HG03066 (cell line): ENCODE measurements at regions not wholly inside any gene's neighbourhood (a gene's known extent, or its start where the extent isn't known, plus 50 kb on each side); places are given as distances from the start of the nearest gene placed in this dataset.
"Not testable (repeated sequence)": the region's sequence is repeated elsewhere in the genome, so short reads cannot be mapped to it uniquely, and the experiment has no call there.

Experiments used
- ATAC-seq: cut with Tn5 transposase; IDR thresholded peaks from one replicate; pipeline ENCODE4 v1.9.1; 2021; ENCODE audit warnings: low read depth; ENCODE audit not compliant: unreplicated experiment

DNA sequence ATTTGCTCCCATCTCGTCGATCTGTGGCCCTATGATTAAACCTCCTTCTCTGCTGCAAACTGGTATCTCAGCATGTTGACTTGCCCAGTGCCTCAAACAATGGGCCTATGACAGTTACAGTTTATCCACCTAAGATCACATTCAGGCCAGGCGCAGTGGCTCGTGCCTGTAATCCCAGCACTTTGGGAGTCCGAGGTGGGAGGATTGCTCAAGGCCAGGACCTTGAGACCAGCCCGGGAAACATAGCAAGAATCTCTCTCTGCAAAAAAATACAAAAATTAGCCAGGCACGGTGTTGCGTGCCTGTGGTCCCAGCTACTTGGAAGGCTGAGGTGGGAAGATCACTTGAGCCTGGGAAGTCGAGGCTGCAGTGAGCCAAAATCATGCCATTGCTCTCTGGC is 79.8 kb upstream of the ADGRL1 start:
- ATAC-seq = not testable (repeated sequence)

DNA sequence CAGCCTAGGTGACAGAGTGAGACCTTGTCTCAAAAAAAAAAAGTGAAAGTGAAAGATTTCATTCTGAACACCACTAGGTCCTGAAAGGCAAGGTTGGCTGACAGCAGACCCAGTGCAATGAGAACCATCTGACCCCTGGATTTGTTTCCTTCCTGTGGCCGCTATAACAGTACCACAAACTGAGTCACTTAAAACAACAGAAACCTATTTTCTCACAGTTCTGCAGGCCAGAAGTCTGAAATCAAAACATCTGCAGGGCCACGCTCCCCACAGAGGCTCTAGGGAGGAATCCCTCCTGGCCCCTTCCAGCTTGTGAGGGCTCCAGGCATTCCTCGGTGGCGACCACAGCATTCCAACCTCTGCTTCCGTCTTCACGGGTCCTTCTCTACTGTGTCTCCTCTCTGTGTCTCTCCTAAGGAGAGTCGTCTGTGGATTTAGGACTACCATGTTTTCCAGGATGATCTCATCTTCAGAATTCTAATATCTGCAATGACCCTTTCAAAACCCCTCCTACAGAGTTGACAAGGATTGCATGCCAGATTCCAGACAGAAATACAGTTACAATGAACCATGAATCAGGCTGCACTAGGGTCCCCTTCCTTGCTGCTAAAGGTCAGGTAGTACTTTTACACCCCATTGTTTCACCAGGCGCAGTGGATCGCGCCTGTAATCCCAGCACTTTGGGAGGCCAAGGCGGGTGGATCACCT is 78.0 kb upstream of the ADGRL1 start:
- peak; percentile 89 for ATAC-seq

DNA sequence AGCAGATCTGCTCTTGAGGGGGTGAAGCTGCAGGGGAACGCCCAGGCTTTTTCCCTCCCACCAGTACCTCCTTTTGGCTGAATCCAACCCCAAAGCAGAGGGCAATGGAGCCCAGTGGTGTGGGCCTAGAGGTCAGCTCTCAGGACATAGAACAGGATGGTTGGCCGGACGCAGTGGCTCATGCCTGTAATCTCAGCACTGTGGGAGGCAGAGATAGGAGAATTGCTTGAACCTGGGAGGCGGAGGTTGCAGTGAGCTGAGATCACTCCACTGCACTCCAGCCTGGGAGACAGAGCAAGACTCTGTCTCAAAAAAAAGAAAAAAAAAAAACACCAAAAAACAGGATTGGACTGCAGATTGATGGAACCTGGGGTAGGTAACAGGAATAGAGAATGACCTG is 73.3 kb upstream of the ADGRL1 start:
- ATAC-seq = not testable (repeated sequence)

DNA sequence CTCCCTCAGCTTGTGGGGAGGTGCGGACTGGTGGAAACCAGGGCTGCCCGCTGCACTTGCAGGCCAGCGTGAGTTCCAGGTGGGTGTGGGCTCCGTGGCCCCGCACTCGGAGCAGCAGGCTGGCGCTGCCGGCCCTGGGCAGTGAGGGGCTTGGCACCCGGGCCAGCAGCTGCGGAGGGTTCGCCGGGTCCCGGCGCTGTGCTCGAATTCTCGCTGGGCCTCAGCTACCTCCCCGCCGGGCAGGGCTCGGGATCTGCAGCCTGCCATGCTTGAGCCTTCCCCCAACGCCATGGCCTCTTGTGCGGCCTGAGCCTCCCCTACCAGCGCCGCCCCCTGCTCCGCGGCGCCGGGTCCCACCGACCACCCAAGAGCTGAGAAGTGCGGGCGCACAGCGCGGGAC is 71.6 kb upstream of the ADGRL1 start:
- no peak for ATAC-seq

DNA sequence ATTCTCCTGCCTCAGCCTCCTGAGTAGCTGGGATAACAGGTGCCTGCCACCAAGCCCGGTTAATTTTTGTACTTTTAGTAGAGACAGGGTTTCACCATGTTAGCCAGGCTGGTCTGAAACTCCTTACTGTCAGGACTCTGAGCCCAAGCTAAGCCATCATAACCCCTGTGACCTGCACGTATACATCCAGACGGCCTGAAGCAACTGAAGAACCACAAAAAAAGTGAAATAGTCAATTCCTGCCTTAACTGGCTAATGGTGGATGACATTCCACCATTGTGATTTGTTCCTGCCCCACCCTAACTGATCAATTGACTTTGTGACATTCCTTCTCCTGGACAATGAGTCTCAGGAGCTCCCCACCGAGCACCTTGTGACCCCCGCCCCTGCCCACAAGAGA is 69.9 kb upstream of the ADGRL1 start:
- ATAC-seq = not testable (repeated sequence)

DNA sequence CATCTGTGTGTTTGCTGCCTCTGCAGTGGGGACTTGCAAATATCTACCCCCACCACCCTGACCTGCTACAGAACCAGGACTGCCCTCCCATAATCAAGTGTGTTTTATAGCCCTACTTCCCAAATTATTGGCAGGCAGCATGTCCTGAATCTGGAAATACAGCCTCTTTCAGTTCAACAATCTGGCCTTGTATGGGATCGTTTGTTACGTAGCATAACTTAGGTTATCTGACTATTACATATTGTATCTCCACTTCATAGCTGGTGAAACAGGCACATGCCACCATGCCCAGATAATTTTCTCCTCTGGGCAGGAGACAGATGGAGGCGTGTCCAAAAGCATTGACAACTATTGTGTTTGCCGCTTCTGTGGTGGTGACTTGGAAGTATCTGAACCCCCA is 66.7 kb upstream of the ADGRL1 start:
- ATAC-seq = no peak

DNA sequence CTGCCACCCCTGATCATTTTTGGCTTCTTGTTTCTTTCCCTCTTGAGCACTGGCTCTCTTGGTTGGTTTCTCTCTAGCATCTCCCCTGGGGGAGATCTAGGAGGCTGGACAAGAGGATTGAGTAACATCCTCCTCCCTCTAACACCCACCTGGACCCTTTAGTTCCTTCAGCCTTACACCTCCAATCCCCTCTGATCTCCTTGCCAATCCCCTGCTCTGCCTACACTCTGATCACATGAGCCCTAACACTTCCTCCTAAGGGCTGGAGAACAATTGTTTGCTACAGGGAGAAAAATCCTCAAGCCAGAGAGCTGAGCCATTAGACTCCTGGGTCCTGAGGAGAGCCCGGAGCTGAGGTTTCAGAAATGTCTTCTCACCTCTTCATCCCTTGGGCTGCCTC is 65.9 kb upstream of the ADGRL1 start:
- ATAC-seq = no peak

DNA sequence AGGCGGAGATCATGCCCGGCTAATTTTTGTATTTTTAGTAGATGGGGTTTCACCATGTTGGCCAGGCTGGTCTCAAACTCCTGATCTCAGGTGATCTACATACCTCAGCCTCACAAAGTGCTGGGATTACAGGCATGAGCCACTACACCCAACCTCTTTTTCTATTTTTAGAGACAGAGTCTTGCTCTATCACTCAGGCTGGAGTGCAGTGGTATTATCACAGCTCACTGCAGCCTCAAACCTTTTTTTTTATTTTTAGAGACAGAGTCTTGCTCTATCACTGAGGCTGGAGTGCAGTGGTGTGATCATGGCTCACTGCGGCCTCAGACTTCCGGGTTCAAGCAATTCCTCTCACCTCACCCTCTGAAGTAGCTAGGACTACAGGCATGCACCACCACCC is 64.6 kb upstream of the ADGRL1 start:
- ATAC-seq = not testable (repeated sequence)

DNA sequence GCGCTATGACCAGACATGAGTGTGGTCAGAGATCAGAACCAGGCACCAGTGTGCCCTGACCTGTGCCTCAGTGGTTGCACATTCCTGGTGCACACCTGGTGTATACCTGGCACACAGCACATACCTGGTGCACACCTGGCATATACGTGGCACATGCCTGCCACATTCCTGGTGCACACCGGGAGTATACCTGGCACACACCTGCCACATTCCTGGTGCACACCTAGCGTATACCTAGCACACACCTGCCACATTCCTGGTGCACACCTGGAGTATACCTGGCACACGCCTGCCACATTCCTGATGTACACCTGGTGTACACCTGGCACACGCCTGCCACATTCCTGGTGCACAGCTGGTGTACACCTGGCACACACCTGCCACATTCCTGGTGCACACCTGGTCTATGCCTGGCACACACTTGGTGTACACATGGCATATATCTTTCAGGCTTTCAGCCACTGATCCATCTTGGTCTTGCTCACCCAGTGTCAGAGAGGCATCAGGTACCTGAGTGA is 61.3 kb upstream of the ADGRL1 start:
- no peak for ATAC-seq

DNA sequence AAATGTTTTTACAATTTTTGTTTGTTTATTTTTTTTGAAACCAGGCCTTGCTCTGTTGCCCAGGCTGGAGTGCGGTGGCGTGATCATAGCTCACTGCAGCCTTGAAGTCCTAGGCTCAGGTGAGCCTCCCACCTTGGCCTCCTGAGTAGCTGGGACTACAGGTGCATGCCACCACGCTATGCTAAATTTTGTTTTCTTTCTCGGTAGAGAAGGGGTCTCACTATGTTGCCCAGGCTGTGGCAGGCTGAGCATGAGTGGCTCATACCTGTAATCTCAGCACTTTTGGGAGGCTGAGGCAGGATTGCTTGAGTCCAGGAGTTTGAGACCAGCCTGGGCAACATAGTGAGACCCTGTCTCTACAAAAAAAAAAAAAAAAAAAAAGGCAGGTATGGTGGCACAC is 60.2 kb upstream of the ADGRL1 start:
- not testable (repeated sequence) for ATAC-seq

DNA sequence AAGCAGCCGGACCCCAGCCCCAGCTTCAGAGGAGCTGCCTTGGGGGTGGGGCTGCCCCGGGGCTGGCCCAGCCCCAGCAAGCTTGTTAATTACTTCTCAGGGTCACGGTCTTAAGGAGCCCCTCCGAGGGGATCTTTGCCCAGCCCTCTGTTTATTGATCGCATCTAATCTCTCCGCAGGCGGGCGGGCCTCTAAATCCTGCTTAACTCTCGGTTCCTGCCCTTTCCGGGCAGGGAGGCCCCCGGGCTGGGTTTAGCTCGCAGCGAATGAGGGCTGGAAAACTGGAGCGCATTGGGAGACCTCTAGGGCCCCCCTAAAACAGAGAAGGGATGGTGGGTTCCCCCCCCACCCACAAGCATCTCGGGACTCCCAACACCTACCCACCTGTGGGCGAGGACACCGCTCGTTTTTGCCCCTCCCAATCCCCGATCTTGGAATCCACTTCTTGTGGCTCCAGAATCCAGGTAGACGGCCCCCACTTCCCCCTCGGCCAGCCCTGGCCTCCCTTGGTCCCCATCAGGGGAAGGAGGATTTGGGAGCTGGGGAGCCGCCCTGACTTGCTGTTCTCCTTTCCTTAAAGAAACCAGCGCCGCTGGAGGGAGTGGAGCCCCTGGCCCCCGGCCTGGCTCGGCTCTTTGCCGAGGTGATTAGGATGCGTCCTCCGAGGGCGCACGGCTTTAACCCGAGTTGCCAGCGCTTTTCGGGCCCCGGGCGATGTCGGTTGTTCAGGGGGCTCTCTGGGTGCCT is 59.5 kb upstream of the ADGRL1 start:
- ATAC-seq = no peak

DNA sequence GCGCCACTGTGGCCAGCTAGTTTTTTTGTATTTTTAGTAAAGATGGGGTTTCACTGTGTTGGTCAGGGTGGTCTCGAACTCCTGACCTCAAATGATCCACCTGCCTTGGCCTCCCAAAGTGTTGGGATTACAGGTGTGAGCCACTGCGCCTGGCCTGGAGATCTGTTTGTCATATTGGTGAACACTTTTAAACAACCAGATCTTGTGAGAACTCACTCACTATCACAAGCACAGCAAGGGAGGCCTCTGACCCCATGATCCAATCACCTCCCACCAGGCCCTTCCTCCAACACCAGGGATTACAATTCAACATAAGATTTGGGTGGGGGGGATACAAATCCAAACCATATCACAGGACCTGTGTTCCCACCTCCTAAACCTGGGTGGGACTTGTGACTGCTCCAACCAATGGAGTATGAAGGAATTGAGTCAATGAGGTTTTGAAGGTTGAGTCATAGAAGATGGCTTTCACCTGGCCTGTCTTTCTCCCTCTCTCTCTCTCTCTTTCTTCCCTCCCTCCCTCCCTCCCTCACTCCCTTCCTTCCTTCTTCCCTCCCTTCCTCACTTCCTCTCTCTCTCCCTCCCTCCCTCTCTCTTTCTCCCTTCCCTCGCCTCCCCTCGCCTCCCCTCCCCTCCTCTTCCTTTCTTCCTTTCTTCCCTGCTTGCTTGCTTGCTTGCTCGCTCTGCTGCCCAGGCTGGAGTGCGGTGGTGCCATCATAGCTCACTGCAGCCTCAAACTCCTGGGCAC is 50.1 kb upstream of the ADGRL1 start:
- ATAC-seq = not testable (repeated sequence)
